KOPT-K1 (cell line): ENCODE measurements at regions not wholly inside any gene's neighbourhood (a gene's known extent, or its start where the extent isn't known, plus 50 kb on each side); places are given as distances from the start of the nearest gene placed in this dataset.

Source experiments
- H3K27ac ChIP-seq: fragments of 200-600 bp; sonication (generic); 2 replicates; pipeline ENCODE4 v1.5.1; 2016; ENCODE audit warnings: antibody characterized with exemption, mild to moderate bottlenecking, low read depth, low read length; ENCODE audit not compliant: poor library complexity, severe bottlenecking
- H3K36me3 ChIP-seq: fragments of 200-600 bp; sonication (generic); 2 replicates; pipeline ENCODE4 v1.5.1; 2017; ENCODE audit warnings: antibody characterized with exemption, mild to moderate bottlenecking, low read length, moderate library complexity; ENCODE audit not compliant: insufficient read depth
- H3K9me3 ChIP-seq: fragments of 200-600 bp; sonication (generic); 2 replicates; pipeline ENCODE4 v1.5.1; 2017; ENCODE audit warnings: antibody characterized with exemption, low read length, mild to moderate bottlenecking; ENCODE audit not compliant: insufficient read depth, poor library complexity, severe bottlenecking

- H3K9me3 ChIP-seq: no peaks in the 10 kb centered on the region
- no peaks in the 10 kb centered on the region for H3K36me3 ChIP-seq
- no peak overlapping the region for H3K27ac ChIP-seq
Measured at GRCh38 chr5:116759860-116760640, 185.4 kb upstream of the SEMA6A start.

- Histone ChIP-seq H3K36me3 (no peaks in the 10 kb centered on the region), H3K27ac (no peak overlapping the region), H3K9me3 (no peaks in the 10 kb centered on the region)
Measured at GRCh38 chr5:116757326-116757725, 182.7 kb upstream of the SEMA6A start.

- Histone ChIP-seq H3K27ac (no peak overlapping the region), H3K9me3 (no peaks in the 10 kb centered on the region), H3K36me3 (no peaks in the 10 kb centered on the region)
Measured at GRCh38 chr5:116756531-116756930, 181.9 kb upstream of the SEMA6A start.

DNA sequence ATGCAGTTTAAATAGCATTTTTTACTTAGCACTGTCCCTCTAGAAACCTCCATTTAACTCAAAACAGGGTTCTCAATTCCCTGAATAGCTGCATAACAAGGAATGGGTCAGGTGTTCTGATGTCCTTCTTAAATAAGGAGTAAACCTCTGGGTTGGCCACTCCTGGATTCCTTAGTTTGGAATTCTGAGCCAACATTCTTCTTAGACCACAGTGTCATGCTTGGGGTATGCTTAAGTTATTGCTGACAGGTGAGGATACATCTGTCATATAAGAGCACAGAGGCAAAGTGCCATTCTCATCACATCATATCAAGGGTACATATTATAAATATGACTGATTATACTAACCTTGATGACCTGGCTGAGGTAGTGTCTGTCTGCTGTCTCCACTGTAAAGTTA lies 179.9 kb upstream of the SEMA6A start:
- Histone ChIP-seq H3K27ac (no peak overlapping the region), H3K9me3 (no peaks in the 10 kb centered on the region), H3K36me3 (no peaks in the 10 kb centered on the region)

GRCh38 chr5:116751684-116752083 lies 177.1 kb upstream of the SEMA6A start:
- Histone ChIP-seq H3K9me3 (no peaks in the 10 kb centered on the region), H3K36me3 (no peaks in the 10 kb centered on the region), H3K27ac (no peak overlapping the region)

DNA sequence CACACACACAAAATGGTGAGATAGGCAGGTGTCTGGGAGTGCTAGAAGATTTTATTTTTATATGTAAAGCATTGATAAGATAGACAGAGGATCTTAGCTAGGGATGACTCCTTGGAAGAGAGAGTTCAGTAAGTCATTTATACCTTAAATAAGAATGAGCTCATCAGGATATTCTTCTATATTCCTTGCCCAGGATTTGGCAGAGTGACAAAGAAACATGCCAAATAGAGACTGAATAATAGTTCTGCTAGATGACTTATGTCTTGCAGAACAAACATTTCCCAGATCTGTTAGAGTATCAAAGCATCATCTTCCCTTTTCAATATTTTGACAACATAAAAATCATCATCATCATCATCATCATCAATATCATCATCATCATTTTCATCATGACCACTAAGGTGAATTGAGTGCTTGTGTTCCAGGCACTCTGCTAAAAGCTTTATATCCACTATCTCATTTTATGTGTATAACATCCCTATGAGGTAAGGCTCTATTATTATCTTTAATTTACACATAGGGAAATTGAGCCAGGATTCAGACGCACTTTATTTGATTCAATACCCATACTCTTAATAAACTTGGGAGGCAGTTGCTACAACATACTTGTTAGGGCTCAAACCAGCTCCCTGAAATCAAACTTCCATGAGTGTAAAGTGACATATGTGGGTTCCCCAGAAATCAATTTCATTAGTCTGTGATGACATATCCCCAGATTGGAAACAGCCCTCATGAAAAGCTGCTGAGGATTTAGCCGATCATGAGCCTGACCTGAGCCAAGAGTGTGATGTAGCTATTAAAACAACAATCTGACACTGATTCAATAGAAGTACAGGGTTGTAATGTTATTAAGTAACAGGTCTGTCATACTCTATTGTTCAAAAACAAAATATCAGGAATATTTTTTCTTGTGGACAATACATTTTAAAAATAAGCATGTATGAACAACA lies 176.3 kb upstream of the SEMA6A start:
- no peaks in the 10 kb centered on the region for H3K9me3 ChIP-seq
- H3K27ac ChIP-seq: no peak overlapping the region
- no peaks in the 10 kb centered on the region for H3K36me3 ChIP-seq

DNA sequence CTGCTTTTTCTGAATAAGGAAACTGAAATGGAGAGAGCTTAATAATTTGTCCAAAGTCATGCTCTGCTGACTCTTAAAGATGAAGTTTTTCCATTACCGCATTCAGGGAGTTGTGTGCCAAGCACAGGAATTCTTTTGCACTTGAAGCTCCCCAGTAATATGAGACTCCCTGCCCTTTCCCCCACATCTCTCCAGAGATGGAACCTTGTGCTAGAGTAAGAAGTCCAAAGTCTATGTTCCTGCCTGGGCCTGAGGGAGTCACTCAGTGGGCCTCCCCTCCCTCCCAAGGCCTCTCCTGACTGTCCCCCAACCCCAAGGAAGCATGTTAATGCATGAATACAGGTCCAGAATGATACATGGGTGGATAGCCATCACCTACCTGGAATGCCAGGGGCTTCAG lies 173.3 kb upstream of the SEMA6A start:
- Histone ChIP-seq H3K36me3 (no peaks in the 10 kb centered on the region), H3K27ac (no peak overlapping the region), H3K9me3 (peaks cover 6% of the 10 kb centered on the region)

DNA sequence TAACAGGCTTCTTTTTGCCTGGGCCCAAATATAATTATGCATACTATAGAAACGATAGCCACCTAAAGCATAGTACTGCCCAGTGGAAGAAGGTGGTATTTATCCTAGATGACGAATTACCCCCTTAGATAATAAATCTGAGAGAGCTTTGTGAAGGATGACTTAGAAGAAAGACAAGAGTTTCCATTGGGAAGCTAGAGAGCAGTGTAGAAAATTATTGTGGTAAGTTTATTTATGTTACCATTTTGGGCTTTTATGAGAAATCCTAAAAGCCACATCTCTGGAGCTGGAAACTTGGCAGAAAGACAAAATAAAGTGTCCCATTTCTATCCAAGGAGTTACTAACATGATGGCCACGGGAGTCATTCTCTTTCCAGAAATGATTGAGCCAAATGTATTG lies 172.0 kb upstream of the SEMA6A start:
- Histone ChIP-seq H3K9me3 (peaks cover 6% of the 10 kb centered on the region), H3K27ac (no peak overlapping the region), H3K36me3 (no peaks in the 10 kb centered on the region)

- Histone ChIP-seq H3K27ac (no peak overlapping the region), H3K9me3 (peaks cover 6% of the 10 kb centered on the region), H3K36me3 (no peaks in the 10 kb centered on the region)
Measured at GRCh38 chr5:116740771-116741170, 166.1 kb upstream of the SEMA6A start.

DNA sequence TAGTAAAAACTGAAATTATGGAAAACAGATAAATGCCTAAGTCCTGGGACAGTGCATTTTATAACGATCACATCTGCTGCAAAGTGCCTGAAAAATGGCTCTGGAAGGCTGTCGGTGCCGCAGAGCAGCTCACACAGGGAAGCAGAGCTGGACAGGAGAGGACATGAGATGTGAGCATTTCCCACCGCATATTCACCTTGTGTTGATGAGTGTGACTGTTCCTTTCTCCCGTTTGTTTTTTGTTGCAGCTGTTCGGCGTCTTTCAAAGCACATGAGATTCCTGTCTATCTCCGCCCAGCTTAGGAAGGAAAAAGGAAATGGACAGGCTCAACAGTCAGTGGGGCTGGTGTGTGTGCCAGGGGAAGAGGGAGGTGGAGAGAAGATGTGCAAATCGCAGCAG lies 164.9 kb upstream of the SEMA6A start:
- Histone ChIP-seq H3K9me3 (peaks cover 6% of the 10 kb centered on the region), H3K27ac (no peak overlapping the region), H3K36me3 (no peaks in the 10 kb centered on the region)

DNA sequence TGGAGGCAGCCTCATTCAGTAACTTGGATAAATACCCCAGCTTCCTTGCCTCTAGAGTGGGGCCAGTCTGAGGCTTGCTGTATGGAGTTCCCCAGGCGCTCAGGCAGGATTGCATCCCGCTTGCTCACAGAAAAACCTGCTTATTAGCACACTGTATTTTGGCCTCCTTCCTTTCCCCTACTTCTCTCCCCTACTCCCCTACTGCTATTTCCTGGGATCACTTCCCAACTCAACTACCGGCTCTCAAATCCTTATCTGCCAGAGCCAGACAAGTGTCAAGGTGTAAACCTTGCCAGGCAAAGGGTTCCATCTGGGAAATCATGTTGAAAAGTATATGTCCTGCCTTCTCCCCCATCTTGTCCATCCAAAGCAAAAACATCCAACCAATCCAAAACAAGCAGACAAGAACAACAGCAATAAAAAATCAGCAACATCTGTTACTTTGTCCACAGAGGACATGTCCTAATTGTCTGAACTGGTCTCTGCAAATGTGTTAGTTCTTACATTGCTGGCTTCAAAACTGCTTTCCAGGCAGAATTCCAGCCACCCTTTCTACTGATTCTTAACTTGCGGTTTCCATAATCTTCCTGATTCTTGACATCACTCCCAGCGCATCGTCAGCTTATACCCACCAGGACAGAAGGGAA lies 164.1 kb upstream of the SEMA6A start:
- Histone ChIP-seq H3K27ac (no peak overlapping the region), H3K9me3 (peaks cover 2% of the 10 kb centered on the region), H3K36me3 (no peaks in the 10 kb centered on the region)

DNA sequence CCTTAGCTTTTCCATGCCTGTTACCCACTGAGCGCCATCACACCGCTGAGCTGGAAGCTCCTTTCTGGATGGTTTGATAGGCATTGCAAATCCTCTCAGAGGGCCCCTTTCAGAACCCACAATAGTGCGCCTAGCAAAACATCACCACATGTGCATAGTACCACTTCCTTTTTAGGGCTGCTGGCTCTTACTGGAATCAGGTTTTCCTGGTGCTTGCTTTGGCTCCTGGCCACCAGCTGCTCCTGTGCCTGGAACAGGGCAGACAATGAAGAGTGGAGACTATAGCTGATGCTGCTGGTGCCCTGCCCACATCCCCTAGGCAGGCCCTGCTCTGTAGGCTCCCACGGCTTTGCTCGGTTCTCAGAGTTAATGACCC lies 163.6 kb upstream of the SEMA6A start:
- no peaks in the 10 kb centered on the region for H3K36me3 ChIP-seq
- H3K27ac ChIP-seq: no peak overlapping the region
- H3K9me3 ChIP-seq: no peaks in the 10 kb centered on the region

- H3K9me3 ChIP-seq: no peaks in the 10 kb centered on the region
- no peaks in the 10 kb centered on the region for H3K36me3 ChIP-seq
- H3K27ac ChIP-seq: no peak overlapping the region
Measured at GRCh38 chr5:116736671-116737070, 162.0 kb upstream of the SEMA6A start.

DNA sequence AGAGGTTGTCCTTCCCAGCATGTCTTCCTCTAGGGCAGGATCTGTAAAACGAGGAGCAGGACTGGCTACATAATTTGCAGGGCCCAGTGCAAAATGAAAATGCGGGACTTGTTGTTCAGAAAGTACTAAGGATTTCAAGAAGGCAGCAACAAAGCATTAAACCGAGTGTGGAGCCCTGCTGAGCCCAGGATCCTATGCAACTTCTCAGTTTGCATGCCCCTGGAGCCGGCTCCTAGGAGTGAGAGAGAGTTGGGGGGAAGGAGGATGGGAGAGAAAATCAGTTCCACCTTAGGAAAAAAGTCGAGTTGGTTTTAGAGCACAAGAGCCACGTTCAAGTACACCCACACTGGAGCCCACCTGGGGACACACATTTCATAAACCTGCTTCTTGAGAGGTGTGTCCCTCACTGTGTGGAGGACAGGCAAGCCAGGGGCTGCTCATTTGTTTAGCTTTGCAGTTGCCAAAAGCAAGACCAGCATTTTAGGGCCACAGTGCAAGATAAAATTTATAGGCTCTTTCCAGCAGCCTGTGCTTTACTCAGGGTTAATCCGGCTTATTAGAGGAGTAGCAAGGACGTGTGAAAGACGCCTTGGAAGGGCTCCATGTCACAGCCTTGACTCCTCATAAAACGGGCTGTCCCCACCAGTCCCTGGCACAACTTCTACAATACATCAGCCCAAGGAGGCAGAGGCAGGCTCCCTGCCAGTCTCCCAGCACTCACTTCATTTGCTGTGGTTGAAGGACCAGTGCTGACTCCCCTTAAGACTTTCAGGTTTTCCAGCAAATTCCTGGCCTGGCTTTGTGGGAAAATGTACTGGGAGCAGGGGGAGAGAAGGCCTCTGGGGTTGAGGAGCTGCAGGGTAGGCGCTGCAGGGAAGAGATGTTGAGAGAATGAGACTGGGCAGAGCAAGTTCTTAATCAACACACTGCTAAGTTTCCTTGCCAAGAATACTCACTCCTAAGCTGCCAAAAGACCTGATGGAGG lies 159.7 kb upstream of the SEMA6A start:
- Histone ChIP-seq H3K9me3 (no peaks in the 10 kb centered on the region), H3K36me3 (no peaks in the 10 kb centered on the region), H3K27ac (no peak overlapping the region)
